GM18499 (cell line): ENCODE measurements at regions not wholly inside any gene's neighbourhood (a gene's known extent, or its start where the extent isn't known, plus 50 kb on each side); places are given as distances from the start of the nearest gene placed in this dataset.
"Not testable (repeated sequence)": the region's sequence is repeated elsewhere in the genome, so short reads cannot be mapped to it uniquely, and the experiment has no call there.

Source experiments
- ATAC-seq: cut with Tn5 transposase; IDR thresholded peaks from one replicate; pipeline ENCODE4 v1.9.1; 2021; ENCODE audit warnings: moderate number of reproducible peaks; ENCODE audit not compliant: insufficient read depth, unreplicated experiment

GRCh38 chr18:59038295-59039039 is 101.2 kb upstream of the SEC11C start:
- ATAC-seq, result no peak

DNA sequence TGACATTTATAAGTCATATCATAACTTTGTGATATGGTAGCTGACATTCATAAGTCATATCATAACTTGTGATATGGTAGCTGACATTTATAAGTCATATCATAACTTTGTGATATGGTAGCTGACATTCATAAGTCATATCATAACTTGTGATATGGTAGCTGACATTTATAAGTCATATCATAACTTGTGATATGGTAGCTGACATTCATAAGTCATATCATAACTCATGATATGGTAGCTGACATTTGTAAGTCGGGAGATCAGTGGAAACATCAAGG is 100.7 kb upstream of the SEC11C start:
- ATAC-seq, result not testable (repeated sequence)

GRCh38 chr18:59039449-59039848 is 100.2 kb upstream of the SEC11C start:
- no peak for ATAC-seq

DNA sequence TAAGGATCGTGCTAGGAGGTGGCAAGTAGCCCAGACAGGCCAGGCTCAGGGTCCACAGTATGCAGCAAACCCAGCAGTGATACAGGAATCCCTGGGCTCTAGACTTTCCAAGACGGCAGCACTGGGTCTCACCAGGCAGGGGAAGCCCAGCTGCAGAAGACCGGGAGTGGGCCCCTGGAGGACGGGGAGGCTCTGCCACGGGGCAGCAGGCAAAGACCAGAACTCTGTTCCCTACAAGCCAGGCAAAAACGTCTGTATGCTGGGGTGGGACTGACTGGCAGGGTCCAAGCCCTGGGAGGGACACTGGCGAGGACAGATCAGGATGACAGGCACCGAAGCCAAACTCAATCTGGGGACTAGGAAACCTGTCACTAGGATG is 98.9 kb upstream of the SEC11C start:
- no peak for ATAC-seq

- ATAC-seq, result no peak
Measured at GRCh38 chr18:59041296-59041695, 98.4 kb upstream of the SEC11C start.

GRCh38 chr18:59041819-59042815 is 97.6 kb upstream of the SEC11C start:
- ATAC-seq, result no peak

GRCh38 chr18:59044855-59045254 is 94.8 kb upstream of the SEC11C start:
- ATAC-seq, result no peak

DNA sequence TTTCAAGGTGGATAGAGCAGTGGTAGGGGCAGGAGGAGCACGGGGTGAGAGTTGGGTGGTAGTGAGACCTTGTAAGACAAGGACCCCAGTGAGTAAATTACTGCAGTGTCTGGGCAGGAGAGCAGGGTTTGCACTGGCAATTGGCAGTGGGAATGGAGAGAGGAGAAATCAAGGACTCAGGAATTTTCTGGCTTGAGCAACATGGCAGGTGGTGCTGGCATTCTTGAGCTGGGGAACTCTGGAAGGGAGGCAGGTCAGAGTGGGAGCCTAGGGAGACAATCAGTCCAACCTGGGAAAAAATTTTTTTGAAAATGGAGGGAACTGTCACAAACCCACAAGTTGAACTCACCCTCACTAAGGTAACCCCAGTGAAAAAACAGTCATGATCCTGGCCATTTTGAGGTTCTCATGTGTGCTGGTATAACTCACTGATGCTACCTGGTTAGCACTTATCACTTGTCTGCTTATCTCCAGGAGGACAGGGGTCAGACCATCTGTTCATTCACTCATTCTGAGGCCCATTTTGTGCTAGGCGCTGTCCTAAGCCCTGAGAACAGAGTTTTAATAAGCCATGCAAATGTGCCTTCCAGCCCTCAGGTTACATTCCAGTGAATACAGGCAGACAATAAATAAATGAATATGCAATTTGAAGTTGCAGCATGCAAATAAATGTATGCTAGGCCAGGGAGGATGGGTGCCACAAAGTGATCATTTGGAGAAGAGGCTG is 92.2 kb upstream of the SEC11C start:
- ATAC-seq, result no peak

DNA sequence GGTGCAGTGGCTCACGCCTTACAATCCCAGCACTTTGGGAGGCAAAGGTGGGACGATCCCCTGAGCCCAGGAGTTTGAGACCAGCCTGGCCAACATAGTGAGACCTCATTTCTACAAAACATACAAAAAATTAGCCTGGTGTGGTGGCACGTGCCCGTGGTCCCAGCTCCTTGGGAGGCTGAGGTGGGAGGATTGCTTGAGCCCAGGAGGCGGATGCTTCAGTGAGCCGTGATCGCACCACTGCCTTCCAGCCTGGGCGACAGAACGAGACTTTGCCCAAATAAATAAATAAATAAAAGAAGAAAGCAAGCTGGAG is 91.7 kb upstream of the SEC11C start:
- no peak for ATAC-seq

DNA sequence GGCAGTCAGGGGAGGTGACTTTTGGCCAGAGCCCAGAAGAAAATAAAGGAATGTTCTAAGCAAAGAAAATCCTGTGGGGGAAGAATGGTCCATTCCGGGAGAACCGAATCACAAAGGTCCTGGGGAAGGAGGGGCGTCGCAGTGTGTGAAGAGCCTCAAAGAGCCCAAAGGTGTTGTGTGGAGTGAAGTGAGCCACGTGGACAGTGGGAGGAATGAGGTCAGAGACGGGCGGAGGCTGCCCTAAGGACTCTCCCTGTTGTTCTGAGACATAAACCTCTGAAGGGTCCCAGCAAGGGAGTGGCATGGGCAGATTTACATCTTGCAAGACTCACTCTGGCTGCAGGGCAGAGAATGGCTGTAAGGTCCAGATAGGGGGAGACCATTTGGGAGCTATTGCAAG is 91.3 kb upstream of the SEC11C start:
- no peak for ATAC-seq

DNA sequence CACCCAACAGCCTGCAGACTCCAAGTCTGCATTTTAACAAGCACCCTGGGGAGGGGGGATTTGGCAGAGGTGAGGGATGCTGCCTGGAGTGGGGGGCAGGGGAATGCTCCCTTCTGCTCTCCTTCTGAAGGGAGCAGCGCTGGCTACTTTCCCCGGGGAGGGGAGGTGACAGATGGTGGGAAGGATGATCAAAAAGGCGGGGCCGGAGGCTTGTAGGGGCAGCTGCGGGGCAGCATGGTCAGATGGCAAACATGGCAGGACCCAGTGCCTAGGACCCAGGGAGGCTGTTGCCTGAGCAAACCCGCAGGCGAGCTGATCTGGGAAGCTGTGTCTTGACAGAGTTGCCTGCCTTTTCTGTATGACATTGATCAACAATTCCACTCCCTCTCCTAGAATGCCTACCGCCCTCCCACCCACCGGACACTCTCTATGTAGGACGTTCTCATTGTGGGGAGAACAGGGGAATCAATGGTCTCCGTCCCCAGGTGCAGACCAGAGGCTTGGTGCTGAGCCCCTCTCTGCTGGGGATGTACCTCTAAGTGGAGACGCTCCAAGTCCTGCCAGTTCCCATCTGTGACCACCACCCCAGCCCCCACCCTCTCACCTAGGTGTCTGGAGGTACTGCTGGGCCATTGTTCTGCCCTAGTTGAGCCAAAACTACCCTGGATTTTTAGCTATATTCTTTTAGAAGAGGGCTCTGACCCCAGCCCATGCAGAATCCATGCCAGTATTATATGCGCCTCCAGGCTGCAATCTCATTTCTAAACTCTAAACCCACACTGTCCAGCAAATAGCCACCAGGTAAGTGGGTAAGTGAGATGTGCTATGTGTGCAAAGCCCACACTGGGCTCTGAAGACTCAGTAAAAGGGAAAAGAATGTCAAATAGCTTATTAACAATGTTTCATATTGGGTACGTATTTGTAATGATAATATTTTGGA is 89.7 kb upstream of the SEC11C start:
- no peak for ATAC-seq

GRCh38 chr18:59050661-59051057 is 89.0 kb upstream of the SEC11C start:
- ATAC-seq, result no peak

DNA sequence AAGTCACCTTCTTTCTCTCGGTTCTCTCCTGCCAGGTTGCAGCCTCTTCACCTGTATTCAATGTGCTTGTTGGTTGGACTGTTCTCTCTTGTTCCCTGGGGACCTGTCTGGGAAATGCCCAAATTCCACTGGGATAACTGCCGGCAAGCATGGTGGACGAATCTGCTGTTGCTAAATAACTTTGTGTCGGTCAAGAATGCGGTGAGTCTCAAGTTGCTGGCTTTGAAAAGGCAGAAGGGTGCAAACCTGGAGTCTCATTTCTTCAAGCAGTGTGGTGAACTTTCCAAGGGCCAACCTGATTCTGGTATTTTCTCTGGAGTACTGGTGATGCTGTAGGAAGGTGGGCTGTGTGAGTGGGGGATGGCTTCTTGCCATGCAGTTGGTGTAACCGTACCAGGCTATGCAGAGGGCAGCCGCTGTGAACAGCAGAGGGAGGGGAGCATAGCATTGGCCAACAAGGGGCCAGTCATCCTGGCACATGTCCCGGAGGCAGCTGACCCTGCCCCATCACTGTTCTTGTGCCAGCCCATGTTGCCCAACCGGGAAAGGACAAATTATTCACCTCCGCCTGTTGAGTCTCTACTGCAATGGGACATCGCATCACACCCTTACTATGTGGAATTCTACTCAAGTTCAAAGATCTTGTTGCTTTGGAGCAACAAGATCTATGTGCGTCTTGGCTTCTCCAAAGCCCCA is 88.1 kb upstream of the SEC11C start:
- ATAC-seq, result no peak

GRCh38 chr18:59052965-59053820 is 86.5 kb upstream of the SEC11C start:
- ATAC-seq, result no peak

DNA sequence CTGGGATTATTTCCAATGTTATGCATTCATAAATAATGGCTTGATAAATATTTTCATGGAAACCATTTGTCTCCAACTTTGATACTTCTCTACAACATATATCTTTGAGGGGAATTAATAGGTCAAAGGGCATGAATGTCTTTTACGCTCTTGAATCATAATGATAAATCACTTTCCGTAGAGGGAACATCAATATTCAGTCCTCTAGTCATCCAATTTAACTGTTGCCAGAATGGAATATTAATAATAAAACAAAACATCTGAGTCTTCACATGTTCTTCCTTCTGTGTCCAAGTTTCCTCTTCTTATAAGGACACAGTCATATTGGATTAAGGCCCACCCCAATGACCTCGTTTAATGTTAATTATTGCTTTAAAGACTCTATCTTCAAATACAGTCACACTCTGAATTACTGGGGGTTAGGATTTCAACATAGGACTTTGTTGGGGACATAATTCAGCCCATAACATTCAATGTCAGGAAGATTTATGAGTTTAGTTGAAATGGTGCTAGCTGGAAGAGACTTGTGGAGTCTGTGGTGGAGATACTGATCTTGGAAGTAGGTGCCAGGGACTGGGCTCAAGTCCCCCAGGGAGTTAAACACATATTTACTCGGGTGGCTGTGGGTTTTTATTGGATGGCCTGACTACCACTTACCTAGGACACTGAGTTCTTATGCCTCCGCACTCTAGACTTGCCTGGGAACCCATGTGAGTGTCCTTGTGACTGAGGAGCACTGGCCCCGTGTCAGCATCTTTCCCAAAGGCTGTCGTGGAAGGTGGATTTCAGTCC is 85.0 kb upstream of the SEC11C start:
- no peak for ATAC-seq

GRCh38 chr18:59055345-59056032 is 84.2 kb upstream of the SEC11C start:
- ATAC-seq, result no peak
